Liver (tissue), 8 donors: ENCODE measurements at regions not wholly inside any gene's neighbourhood (a gene's known extent, or its start where the extent isn't known, plus 50 kb on each side); places are given as distances from the start of the nearest gene placed in this dataset.
A peak's percentile ranks its signal among the peaks of the same experiment; 100 is the strongest.

Experiments
- DNase-seq: peaks from one replicate; pipeline ENCODE4 v3.0.0-alpha.2; 2017; ENCODE audit warnings: low spot score
- H3K27ac ChIP-seq, 2 donors: one replicate each; pipeline ENCODE4 v1.7.0; 2013; ENCODE audit warnings: inconsistent platforms in 2 of 2, low read length in 2 of 2, control low read depth in 1 of 2, low read depth in 1 of 2, mild to moderate bottlenecking in 1 of 2
- H3K27me3 ChIP-seq, 4 donors: one replicate each; pipeline versions ENCODE4 v1.6.1 to v1.7.0; 2013; ENCODE audit warnings: low read length in 3 of 4, inconsistent platforms in 1 of 4, mild to moderate bottlenecking in 1 of 4, moderate library complexity in 1 of 4; ENCODE audit not compliant: control insufficient read depth in 4 of 4, insufficient read depth in 4 of 4
- H3K36me3 ChIP-seq, 4 donors: one replicate each; pipeline versions ENCODE4 v1.6.1 to v1.7.0; 2013; ENCODE audit warnings: low read length in 3 of 4, mild to moderate bottlenecking in 3 of 4, low read depth in 1 of 4, moderate library complexity in 1 of 4; ENCODE audit not compliant: control insufficient read depth in 4 of 4, insufficient read depth in 3 of 4
- H3K4me1 ChIP-seq, 4 donors: one replicate each; pipeline versions ENCODE4 v1.6.1 to v1.7.0; 2013; ENCODE audit warnings: low read length in 3 of 4, mild to moderate bottlenecking in 3 of 4, moderate library complexity in 1 of 4; ENCODE audit not compliant: control insufficient read depth in 4 of 4, insufficient read depth in 4 of 4
- H3K4me3 ChIP-seq, 3 donors: one replicate each; pipeline versions ENCODE4 v1.6.1 to v1.7.0; 2013; ENCODE audit warnings: low read length in 3 of 3, control low read depth in 1 of 3, low read depth in 1 of 3, mild to moderate bottlenecking in 1 of 3
- H3K9ac ChIP-seq, 2 donors: one replicate each; pipeline ENCODE4 v1.7.0; 2013; ENCODE audit warnings: low read length in 2 of 2, mild to moderate bottlenecking in 2 of 2, moderate library complexity in 2 of 2, control low read depth in 1 of 2, low read depth in 1 of 2
- H3K9me3 ChIP-seq, 4 donors: one replicate each; pipeline versions ENCODE4 v1.6.1 to v1.7.0; 2013; ENCODE audit warnings: low read length in 3 of 4; ENCODE audit not compliant: control insufficient read depth in 4 of 4
- ATF3 ChIP-seq: IDR thresholded peaks from 2 replicates; pipeline ENCODE4 v1.6.1; 2016; ENCODE audit warnings: antibody characterized with exemption
- CTCF ChIP-seq: fragments of 150-350 bp; IDR thresholded peaks from 2 replicates; pipeline ENCODE4 v1.5.1; 2017; ENCODE audit warnings: improper control_type of control experiment, low read depth, low read length; ENCODE audit not compliant: missing input control
- EGR1 ChIP-seq, 2 donors: IDR thresholded peaks; 2 replicates each; pipeline ENCODE4 v1.6.1; 2016 to 2018; ENCODE audit warnings: antibody characterized with exemption in 2 of 2, low read depth in 2 of 2
- FOXA1 ChIP-seq: IDR thresholded peaks from 2 replicates; pipeline ENCODE4 v1.6.1; 2016; ENCODE audit warnings: antibody characterized with exemption
- FOXA2 ChIP-seq: IDR thresholded peaks from 2 replicates; pipeline ENCODE4 v1.6.1; 2016; ENCODE audit warnings: antibody characterized with exemption
- GABPA ChIP-seq, 2 donors: IDR thresholded peaks in 1 of 2; conservative IDR thresholded peaks in 1 of 2; 2 replicates each; pipeline ENCODE4 v1.6.1; 2016; ENCODE audit warnings: antibody characterized with exemption in 2 of 2, mild to moderate bottlenecking in 1 of 2, moderate library complexity in 1 of 2
- HNF4A ChIP-seq, 2 donors: conservative IDR thresholded peaks; 2 replicates each; pipeline ENCODE4 v1.6.1; 2016; ENCODE audit warnings: antibody characterized with exemption in 2 of 2, mild to moderate bottlenecking in 2 of 2
- HNF4G ChIP-seq: IDR thresholded peaks from 2 replicates; pipeline ENCODE4 v1.6.1; 2016; ENCODE audit warnings: antibody characterized with exemption
- JUND ChIP-seq, 2 donors: IDR thresholded peaks; 2 replicates each; pipeline ENCODE4 v1.6.1; 2016; ENCODE audit warnings: antibody characterized with exemption in 2 of 2
- MAX ChIP-seq: IDR thresholded peaks from 2 replicates; pipeline ENCODE4 v1.6.1; 2016; ENCODE audit warnings: antibody characterized with exemption
- NR2F2 ChIP-seq: IDR thresholded peaks from 2 replicates; pipeline ENCODE4 v1.6.1; 2016; ENCODE audit warnings: antibody characterized with exemption
- RAD21 ChIP-seq, 2 donors: IDR thresholded peaks; 2 replicates each; pipeline ENCODE4 v1.6.1; 2016; ENCODE audit warnings: antibody characterized with exemption in 2 of 2, mild to moderate bottlenecking in 2 of 2
- RXRA ChIP-seq, 2 donors: IDR thresholded peaks; 2 replicates each; pipeline ENCODE4 v1.6.1; 2017 to 2018; ENCODE audit warnings: antibody characterized with exemption in 2 of 2, mild to moderate bottlenecking in 1 of 2
- SP1 ChIP-seq: IDR thresholded peaks from 2 replicates; pipeline ENCODE4 v1.6.1; 2018; ENCODE audit warnings: antibody characterized with exemption, mild to moderate bottlenecking
- TAF1 ChIP-seq: conservative IDR thresholded peaks from 2 replicates; pipeline ENCODE4 v1.6.1; 2016; ENCODE audit warnings: antibody characterized with exemption, mild to moderate bottlenecking
- YY1 ChIP-seq: IDR thresholded peaks from 2 replicates; pipeline ENCODE4 v1.6.1; 2016; ENCODE audit warnings: antibody characterized with exemption, mild to moderate bottlenecking
- ZBTB33 ChIP-seq: IDR thresholded peaks from 2 replicates; pipeline ENCODE4 v1.6.1; 2016; ENCODE audit warnings: antibody characterized with exemption
- whole genome bisulfite sequencing: extraction: QIAGEN DNeasy Blood & Tissue Kit; methylation state at CpG from one replicate; pipeline ENCODE4 v1.1.7; 2013; 5-methylcytosine and 5-hydroxymethylcytosine counted together
- donor health status: healthy.
- donor health status: healthy.
- donor health status: healthy.
- donor health status: healthy.
- donor health status: healthy.

- TF ChIP-seq ATF3, result peak; percentile 27
Observed at GRCh38 chr2:106034325-106034724, 159.8 kb downstream of the UXS1 start (continued).

- DNase-seq, result no peak
- no peak overlapping the region for H3K9ac ChIP-seq
- H3K9me3 ChIP-seq, result peaks cover 0 to 3% (median 0%) of the 10 kb centered on the region in 4 donors
- H3K27me3 ChIP-seq, result no peaks in the 10 kb centered on the region
- TF ChIP-seq FOXA2 (no peak), ATF3 (no peak), MAX (no peak), CTCF (no peak), HNF4G (no peak), SP1 (no peak), NR2F2 (no peak), EGR1 (IDR thresholded peaks at IDR 0.05; ENCODE audit: low read depth in 2 of 2) (no peak)
- no peaks in the 10 kb centered on the region for H3K36me3 ChIP-seq
- 88% methylated on average over 4 of the region's 4 CpGs for WGBS
- H3K4me1 ChIP-seq, result peaks cover 5 to 18% (median 14%) of the 10 kb centered on the region in 4 donors
- H3K4me3 ChIP-seq, result no peak overlapping the region
- H3K27ac ChIP-seq, result no peak overlapping the region
Observed at GRCh38 chr2:106032676-106033075, 161.4 kb downstream of the UXS1 start.

- 31% methylated on average over 14 of the region's 14 CpGs for WGBS
- no peak overlapping the region for H3K9ac ChIP-seq
- H3K27ac ChIP-seq, result peak overlapping the region in 1 of 2 donors; percentile 9
- H3K27me3 ChIP-seq, result no peaks in the 10 kb centered on the region
- no peaks in the 10 kb centered on the region for H3K36me3 ChIP-seq
- peak; percentile 54 for DNase-seq
- peaks cover 5 to 18% (median 14%) of the 10 kb centered on the region in 4 donors for H3K4me1 ChIP-seq
- H3K9me3 ChIP-seq, result peaks cover 0 to 3% (median 0%) of the 10 kb centered on the region in 4 donors
- H3K4me3 ChIP-seq, result no peak overlapping the region
- TF ChIP-seq HNF4A (conservative IDR thresholded peaks at IDR 0.05) (peak; percentile 97 to 99), GABPA (IDR thresholded peaks at IDR 0.05 in 1 of 2, conservative IDR thresholded peaks at IDR 0.05 in 1 of 2) (peak in 1 of 2 donors; percentile 66), CTCF (no peak), EGR1 (IDR thresholded peaks at IDR 0.05; ENCODE audit: low read depth in 2 of 2) (peak in 1 of 2 donors; percentile 94), YY1 (peak; percentile 85), ATF3 (peak; percentile 92), FOXA1 (peak; percentile 84), NR2F2 (peak; percentile 32), HNF4G (peak; percentile 96), TAF1 (no peak), RAD21 (IDR thresholded peaks at IDR 0.05) (peak; percentile 41 to 46), ZBTB33 (peak; percentile 89), MAX (peak; percentile 82), RXRA (IDR thresholded peaks at IDR 0.05) (peak; percentile 82 to 96), SP1 (peak; percentile 90), FOXA2 (peak; percentile 80), JUND (IDR thresholded peaks at IDR 0.05) (peak; percentile 64 to 79)
Observed at GRCh38 chr2:106030287-106031268, 163.5 kb downstream of the UXS1 start.
